ENCODE measurements at regions not wholly inside any gene's neighbourhood (a gene's known extent, or its start where the extent isn't known, plus 50 kb on each side); places are given as distances from the start of the nearest gene placed in this dataset.

- no peak for TF ChIP-seq ZBTB34 (CRISPR knock-in tag; IDR thresholded peaks at IDR 0.05)
- TF ChIP-seq YEATS4 (CRISPR knock-in tag; IDR thresholded peaks at IDR 0.05; ENCODE audit: borderline replicate concordance) = no peak
- no peak for TF ChIP-seq ZNF841 (CRISPR knock-in tag; IDR thresholded peaks at IDR 0.05; ENCODE audit: borderline replicate concordance)
- TF ChIP-seq HOXA9 (CRISPR knock-in tag; IDR thresholded peaks at IDR 0.05; ENCODE audit: borderline replicate concordance) = no peak
- TF ChIP-seq STAG1 (CRISPR knock-in tag; IDR thresholded peaks at IDR 0.05) = peak; percentile 79
- TF ChIP-seq ZNF773 (CRISPR knock-in tag; IDR thresholded peaks at IDR 0.05; ENCODE audit: borderline replicate concordance) = no peak
- no peak for TF ChIP-seq ZNF30 (CRISPR knock-in tag; IDR thresholded peaks at IDR 0.05)
- TF ChIP-seq MTA3 (CRISPR knock-in tag; IDR thresholded peaks at IDR 0.05) = no peak
- peak; percentile 76 for TF ChIP-seq SMC3 (IDR thresholded peaks at IDR 0.05; ENCODE audit: low read length)
These were observed 299.8 kb downstream of the HGF start (continued) for GRCh38 chr7:81469869-81470723.

- in situ Hi-C loops (cut with HindIII; ENCODE audit: extremely low pct_ligation_motif_present, low pct_unique_long_range_greater_than_20kb) = loop anchor here (25.0 kb wide), 2 partner anchors 557 to 1032 kb away; partner anchors contain the start of gene SEMA3C
- Histone ChIP-seq H2AFZ (ENCODE audit: low read length) (no peak overlapping the region), H3K9ac (ENCODE audit: insufficient read depth, low read depth, low read length) (no peak overlapping the region), H3K36me3 (replicated peaks in 1 of 2; ENCODE audit: control insufficient read depth in 1 of 2, insufficient read depth in 2 of 2, low read length in 2 of 2) (no peaks in the 10 kb centered on the region), H3K79me2 (ENCODE audit: insufficient read depth, low read length) (no peaks in the 10 kb centered on the region), H4K20me1 (ENCODE audit: insufficient read depth, low read length) (no peaks in the 10 kb centered on the region), H3K4me2 (ENCODE audit: low read depth, low read length) (no peak overlapping the region), H3K27ac (ENCODE audit: extremely low read length, insufficient read depth, low read length) (no peak overlapping the region), H3K27me3 (ENCODE audit: control insufficient read depth in 1 of 2, insufficient read depth in 2 of 2, low read length in 2 of 2) (no peaks in the 10 kb centered on the region), H3K4me1 (ENCODE audit: insufficient read depth, low read length) (peaks cover 7% of the 10 kb centered on the region; the same call in 1 of the 2 replicates), H3K9me3 (ENCODE audit: low read length) (no peaks in the 10 kb centered on the region), H3K4me3 (replicated peaks in 1 of 3; ENCODE audit: insufficient read depth in 1 of 3, low read depth in 2 of 3, low read length in 3 of 3) (no peak overlapping the region)
- 8% methylated on average over 2 of the region's 2 CpGs for WGBS (ENCODE audit: low lambda C conversion rate)
- CTCF ChIA-PET (ENCODE audit: low intra/inter-chr PET ratio, low total read pairs) = interaction anchor here (1.3 to 1.8 kb wide), 2 partner anchors 12 to 770 kb away, joined by 3 to 22 read pairs; no protein-coding TSS in a partner anchor
- POLR2A ChIA-PET = no interaction called here
- DNase-seq (ENCODE audit: low spot score) (no peak), FAIRE-seq (no peak), ATAC-seq (no peak)
- BruUV-seq (replicated peaks) = no TSS peak
- intact Hi-C loops (cut with micrococcal nuclease; ENCODE audit: unreplicated experiment) = no loop called here
- TF ChIP-seq TFDP1 (CRISPR knock-in tag; IDR thresholded peaks at IDR 0.05; ENCODE audit: borderline replicate concordance) (no peak), ZBTB8A (CRISPR knock-in tag; IDR thresholded peaks at IDR 0.05; ENCODE audit: borderline replicate concordance, low read depth) (no peak), IKZF5 (CRISPR knock-in tag; IDR thresholded peaks at IDR 0.05) (no peak), ZNF614 (CRISPR knock-in tag; IDR thresholded peaks at IDR 0.05; ENCODE audit: borderline replicate concordance) (no peak), ZNF34 (CRISPR knock-in tag; IDR thresholded peaks at IDR 0.05; ENCODE audit: borderline replicate concordance) (no peak), ZNF430 (CRISPR knock-in tag; IDR thresholded peaks at IDR 0.05) (no peak), ZNF101 (CRISPR knock-in tag; IDR thresholded peaks at IDR 0.05; ENCODE audit: borderline replicate concordance, low read depth) (no peak), AGO1 (IDR thresholded peaks at IDR 0.05; ENCODE audit: low read depth, low read length, poor library complexity, severe bottlenecking) (no peak), ZNF225 (CRISPR knock-in tag; IDR thresholded peaks at IDR 0.05) (no peak)
These were observed 300.5 kb downstream of the HGF start for GRCh38 chr7:81469153-81469868.

All from HepG2 (cell line).